T-helper 2 cell treated with Interferon-gamma antibody and Interleukin-4, amounts not matched to agents 5 μg/mL and 100 μg/mL, for 36 hours (primary cell): ENCODE measurements at regions not wholly inside any gene's neighbourhood (a gene's known extent, or its start where the extent isn't known, plus 50 kb on each side); places are given as distances from the start of the nearest gene placed in this dataset.
"Not testable (repeated sequence)": the region's sequence is repeated elsewhere in the genome, so short reads cannot be mapped to it uniquely, and the experiment has no call there.

Experiments used
- DNase-seq: peaks from one replicate; pipeline ENCODE4 v3.0.0; 2021; ENCODE audit warnings: low spot score
- H3K27ac Mint-ChIP-seq: one replicate; pipeline ENCODE4 v1.8.0; 2021; ENCODE audit warnings: mild to moderate bottlenecking, mixed read lengths
- H3K27me3 Mint-ChIP-seq: one replicate; pipeline ENCODE4 v1.8.0; 2021; ENCODE audit warnings: low read depth, mixed read lengths
- H3K36me3 Mint-ChIP-seq: one replicate; pipeline ENCODE4 v1.8.0; 2021; ENCODE audit warnings: low read depth, mixed read lengths
- H3K4me1 Mint-ChIP-seq: one replicate; pipeline ENCODE4 v1.8.0; 2021; ENCODE audit warnings: low read depth, mixed read lengths
- H3K4me3 Mint-ChIP-seq: one replicate; pipeline ENCODE4 v1.8.0; 2022; ENCODE audit warnings: mild to moderate bottlenecking, moderate library complexity, mixed read lengths
- H3K9me3 Mint-ChIP-seq: one replicate; pipeline ENCODE4 v1.8.0; 2021; ENCODE audit warnings: mixed read lengths

GRCh38 chr14:34381304-34381703 lies 80.7 kb downstream of the SPTSSA start:
- DNase-seq, H3K9me3 Mint-ChIP-seq, H3K4me1 Mint-ChIP-seq, H3K4me3 Mint-ChIP-seq, H3K27ac Mint-ChIP-seq, H3K36me3 Mint-ChIP-seq, H3K27me3 Mint-ChIP-seq: not testable (repeated sequence)

DNA sequence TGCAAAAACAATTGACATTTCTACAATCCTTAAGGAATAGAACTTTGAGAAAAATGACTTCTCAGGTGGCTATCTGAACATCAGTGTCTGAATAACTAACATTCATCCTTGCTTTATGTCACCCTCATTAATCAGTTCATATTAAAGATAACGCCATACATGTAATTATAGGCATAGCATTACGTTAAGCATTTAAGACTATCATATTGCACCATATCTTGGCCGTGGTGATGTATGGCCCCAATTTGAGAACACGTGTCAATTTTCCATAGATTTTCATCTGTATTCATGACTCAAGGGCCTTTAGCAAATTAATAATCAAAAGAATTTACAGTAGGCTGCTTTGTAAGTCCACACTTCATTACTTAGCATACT lies 81.6 kb downstream of the SPTSSA start:
- H3K4me1 Mint-ChIP-seq, result no peaks in the 10 kb centered on the region
- no peaks in the 10 kb centered on the region for H3K36me3 Mint-ChIP-seq
- no peaks in the 10 kb centered on the region for H3K27me3 Mint-ChIP-seq
- H3K9me3 Mint-ChIP-seq, result no peaks in the 10 kb centered on the region
- H3K4me3 Mint-ChIP-seq, result no peak overlapping the region
- no peak overlapping the region for H3K27ac Mint-ChIP-seq
- no peak for DNase-seq

DNA sequence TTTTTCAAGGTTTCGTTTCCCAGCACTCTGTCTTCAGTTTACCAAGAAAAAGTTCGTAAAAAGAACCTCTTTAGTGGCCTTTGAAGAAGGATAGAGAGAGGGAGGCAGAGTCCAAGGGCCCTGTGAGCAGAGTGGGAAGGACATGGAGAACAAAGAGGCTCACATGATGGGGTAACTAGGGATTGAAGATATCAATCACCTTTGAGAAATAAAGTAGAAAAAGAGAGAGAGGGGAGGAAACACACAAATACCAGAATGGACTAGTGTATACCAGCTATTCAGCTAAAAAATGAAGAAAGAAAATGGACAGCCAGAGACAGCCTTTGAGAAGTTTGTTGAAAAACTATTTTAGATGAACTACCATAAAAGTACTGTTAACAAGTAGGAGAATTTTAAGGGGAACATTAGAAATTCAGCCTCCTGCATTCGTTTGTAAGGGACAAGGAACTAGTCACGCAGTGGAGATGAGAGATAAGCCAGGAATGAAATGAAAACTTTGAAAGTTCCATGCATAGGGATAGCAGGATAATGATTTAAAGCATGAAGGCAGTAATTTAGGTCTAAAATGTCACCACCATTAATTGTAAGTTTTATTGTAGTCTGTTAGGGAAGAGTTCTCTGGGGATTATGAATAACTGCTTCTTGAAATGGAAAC lies 82.1 kb downstream of the SPTSSA start:
- Mint-ChIP-seq H3K4me3 (no peak overlapping the region), H3K4me1 (no peaks in the 10 kb centered on the region), H3K27ac (no peak overlapping the region), H3K27me3 (no peaks in the 10 kb centered on the region), H3K9me3 (no peaks in the 10 kb centered on the region), H3K36me3 (no peaks in the 10 kb centered on the region)
- DNase-seq, result no peak

GRCh38 chr14:34376649-34377267 lies 85.3 kb downstream of the SPTSSA start:
- Mint-ChIP-seq H3K36me3 (no peaks in the 10 kb centered on the region), H3K4me3 (no peak overlapping the region), H3K27ac (no peak overlapping the region), H3K27me3 (no peaks in the 10 kb centered on the region), H3K9me3 (no peaks in the 10 kb centered on the region), H3K4me1 (no peaks in the 10 kb centered on the region)
- no peak for DNase-seq

DNA sequence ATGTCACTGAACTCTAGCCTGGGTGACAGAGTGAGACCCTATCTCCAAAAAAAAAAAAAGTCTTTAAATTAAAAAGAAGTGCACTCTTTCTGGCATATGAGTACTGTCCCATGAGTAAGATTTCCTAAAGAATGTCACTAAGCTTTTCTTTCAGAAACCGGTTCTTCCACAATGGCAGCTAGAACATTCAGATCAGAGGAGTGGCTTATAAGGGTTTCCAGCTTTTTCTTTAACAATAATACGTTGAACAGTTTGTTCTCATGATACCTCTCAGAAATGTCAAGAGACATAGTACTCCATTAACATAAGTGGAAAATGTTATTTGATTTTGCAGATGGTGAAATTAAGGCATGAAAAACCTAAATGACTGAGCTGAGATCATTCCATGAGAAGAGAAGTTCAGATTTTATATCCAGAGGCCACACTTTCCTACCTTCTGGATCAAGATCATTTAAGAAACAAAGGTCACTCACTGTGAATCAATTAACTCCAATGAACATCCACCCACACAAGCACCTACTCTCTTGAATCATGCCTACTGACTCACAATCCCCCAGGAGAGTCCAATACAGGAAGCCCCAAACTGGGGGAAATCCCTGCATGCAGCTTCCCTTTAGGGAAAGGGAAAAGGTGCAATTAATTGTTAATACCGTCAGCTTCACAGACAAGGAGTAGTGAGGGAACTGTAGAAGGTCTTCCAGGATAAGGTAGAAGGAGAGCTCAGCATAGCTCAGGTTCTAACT lies 86.9 kb downstream of the SPTSSA start:
- Mint-ChIP-seq H3K36me3 (no peaks in the 10 kb centered on the region), H3K4me1 (no peaks in the 10 kb centered on the region), H3K27ac (no peak overlapping the region), H3K27me3 (no peaks in the 10 kb centered on the region), H3K4me3 (no peak overlapping the region), H3K9me3 (no peaks in the 10 kb centered on the region)
- no peak for DNase-seq

GRCh38 chr14:34373191-34373590 lies 88.8 kb downstream of the SPTSSA start:
- Mint-ChIP-seq H3K27ac (no peak overlapping the region), H3K4me1 (no peaks in the 10 kb centered on the region), H3K27me3 (no peaks in the 10 kb centered on the region), H3K36me3 (no peaks in the 10 kb centered on the region), H3K9me3 (no peaks in the 10 kb centered on the region), H3K4me3 (no peak overlapping the region)
- no peak for DNase-seq

DNA sequence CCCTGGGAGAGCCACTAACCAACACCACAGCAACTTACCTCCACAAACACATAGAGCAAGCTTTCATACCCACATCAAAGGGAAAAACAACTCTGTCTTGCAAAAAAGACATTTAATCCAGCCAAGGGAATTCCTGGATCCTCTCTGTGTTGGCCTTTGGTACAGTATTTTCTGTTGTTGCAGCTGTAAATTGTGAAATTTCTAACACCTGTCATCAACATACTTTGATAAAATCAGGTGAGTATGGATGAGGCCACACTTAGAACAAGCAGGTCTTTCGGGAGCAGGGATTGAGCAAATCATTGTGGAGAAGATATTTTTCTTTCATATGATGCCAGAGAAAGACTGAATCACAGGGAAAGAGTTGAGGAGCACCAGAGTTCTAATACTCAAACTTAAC lies 89.3 kb downstream of the SPTSSA start:
- Mint-ChIP-seq H3K4me1 (no peaks in the 10 kb centered on the region), H3K27ac (no peak overlapping the region), H3K36me3 (no peaks in the 10 kb centered on the region), H3K9me3 (no peaks in the 10 kb centered on the region), H3K4me3 (no peak overlapping the region), H3K27me3 (no peaks in the 10 kb centered on the region)
- DNase-seq, result no peak

- H3K27me3 Mint-ChIP-seq, result peaks cover 5% of the 10 kb centered on the region
- H3K4me1 Mint-ChIP-seq, result no peaks in the 10 kb centered on the region
- no peaks in the 10 kb centered on the region for H3K36me3 Mint-ChIP-seq
- DNase-seq, result no peak
- H3K4me3 Mint-ChIP-seq, result no peak overlapping the region
- H3K9me3 Mint-ChIP-seq, result no peaks in the 10 kb centered on the region
- no peak overlapping the region for H3K27ac Mint-ChIP-seq
These were observed 92.4 kb downstream of the SPTSSA start for GRCh38 chr14:34369648-34370030.

DNA sequence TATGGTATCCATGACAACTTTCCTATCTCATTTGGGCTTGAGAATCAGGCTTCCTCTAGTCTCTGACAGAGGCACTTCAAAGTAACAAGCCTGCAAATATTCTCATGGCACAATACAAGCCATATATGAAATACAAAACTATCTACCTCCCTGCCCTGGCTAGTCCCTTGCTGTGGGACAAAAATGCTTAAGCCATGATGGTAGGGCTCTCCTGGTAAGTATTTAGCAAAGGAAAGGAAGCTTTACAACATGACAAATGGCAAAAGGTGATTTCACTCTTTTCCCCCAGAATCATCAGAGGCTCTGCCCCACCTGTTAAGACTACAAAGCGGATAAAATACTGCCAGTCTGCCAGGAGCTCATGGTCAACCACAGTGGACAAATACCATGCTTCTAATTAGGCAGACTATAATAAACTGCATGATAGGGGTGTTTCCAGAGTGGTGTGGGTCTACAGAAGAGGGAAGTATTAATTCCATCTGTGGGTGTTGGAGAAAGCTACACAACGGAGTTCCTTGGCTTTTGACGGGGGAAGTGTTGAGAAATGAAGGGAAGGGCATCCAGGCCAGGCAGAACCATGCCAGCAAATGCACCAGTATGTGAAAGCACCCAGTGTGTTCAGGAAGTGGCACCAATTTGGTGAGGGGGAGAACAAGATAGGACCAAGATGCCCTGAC lies 92.9 kb downstream of the SPTSSA start:
- Mint-ChIP-seq H3K27ac (no peak overlapping the region), H3K4me3 (no peak overlapping the region), H3K9me3 (no peaks in the 10 kb centered on the region), H3K4me1 (no peaks in the 10 kb centered on the region), H3K27me3 (peaks cover 5% of the 10 kb centered on the region), H3K36me3 (no peaks in the 10 kb centered on the region)
- DNase-seq, result no peak

DNA sequence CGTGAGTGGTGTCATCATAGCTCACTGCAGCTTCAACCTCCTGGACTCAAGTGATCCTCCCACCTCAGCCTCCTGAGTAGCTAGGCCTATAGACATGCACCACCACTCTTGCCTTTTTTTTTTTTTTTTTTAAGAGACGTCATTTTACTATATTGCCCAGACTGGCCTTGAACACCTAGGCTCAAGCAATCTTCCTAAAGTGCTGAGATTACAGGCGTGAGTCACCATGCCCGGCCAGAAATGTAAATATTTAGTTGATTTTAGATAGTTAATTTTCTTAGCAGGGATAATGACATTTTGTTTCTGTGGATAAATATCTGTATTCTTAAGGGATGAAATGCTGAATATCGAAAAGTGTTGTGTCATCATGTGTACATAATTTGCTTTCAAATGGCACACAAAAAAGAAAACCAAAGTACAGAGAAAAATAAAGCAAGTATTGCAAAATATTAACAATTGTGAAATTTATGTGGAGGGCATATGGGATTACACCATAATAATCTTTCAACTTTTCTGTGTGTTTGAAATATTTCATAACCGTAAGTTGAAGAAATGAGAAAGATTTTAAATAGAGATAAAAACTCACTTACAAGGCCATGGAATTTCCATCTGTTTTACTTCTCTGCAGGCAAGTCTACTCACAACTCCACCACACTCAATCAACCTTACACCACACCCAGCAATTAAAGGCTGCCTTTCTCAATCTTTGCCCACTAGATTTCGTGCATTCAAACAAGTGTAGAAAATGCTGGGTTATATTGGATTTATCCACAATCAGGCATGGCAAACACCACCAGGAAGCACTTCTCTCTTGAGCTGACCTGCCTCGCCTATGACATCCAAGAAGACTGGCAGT lies 93.7 kb downstream of the SPTSSA start:
- H3K27me3 Mint-ChIP-seq, result peaks cover 5% of the 10 kb centered on the region
- H3K36me3 Mint-ChIP-seq, result no peaks in the 10 kb centered on the region
- H3K9me3 Mint-ChIP-seq, result no peaks in the 10 kb centered on the region
- no peak overlapping the region for H3K4me3 Mint-ChIP-seq
- no peak for DNase-seq
- no peak overlapping the region for H3K27ac Mint-ChIP-seq
- no peaks in the 10 kb centered on the region for H3K4me1 Mint-ChIP-seq

DNA sequence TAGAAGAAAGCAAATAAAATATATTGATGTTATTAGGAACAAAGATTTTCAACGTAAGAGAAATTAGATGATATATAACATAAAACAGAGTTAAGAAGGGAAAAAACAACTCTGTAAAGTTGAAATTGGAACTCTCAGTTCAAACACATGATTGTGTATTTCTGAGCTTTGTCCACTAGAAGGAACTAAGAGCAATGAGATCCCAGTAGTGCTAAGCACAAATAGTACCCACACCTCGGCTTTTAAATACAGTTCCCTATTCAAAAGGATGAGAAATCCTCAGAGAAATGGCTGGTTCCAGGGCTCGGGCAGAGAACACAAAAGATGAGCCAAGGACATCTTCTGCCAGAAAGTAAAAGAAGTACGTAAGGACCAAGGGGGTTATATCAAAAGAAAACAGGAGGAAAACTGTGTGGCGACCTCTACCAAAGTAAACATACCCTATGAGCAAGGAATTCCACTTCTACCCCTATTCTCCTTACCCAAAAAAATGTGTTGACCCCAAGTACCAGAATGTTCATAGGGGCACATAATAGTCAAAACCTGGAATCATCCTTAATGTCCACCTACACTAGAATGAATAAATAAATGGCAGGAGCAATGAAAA lies 96.6 kb downstream of the SPTSSA start:
- DNase-seq, result no peak
- H3K4me1 Mint-ChIP-seq, result no peaks in the 10 kb centered on the region
- no peak overlapping the region for H3K4me3 Mint-ChIP-seq
- peaks cover 11% of the 10 kb centered on the region for H3K27me3 Mint-ChIP-seq
- H3K27ac Mint-ChIP-seq, result no peak overlapping the region
- H3K9me3 Mint-ChIP-seq, result no peaks in the 10 kb centered on the region
- no peaks in the 10 kb centered on the region for H3K36me3 Mint-ChIP-seq

DNA sequence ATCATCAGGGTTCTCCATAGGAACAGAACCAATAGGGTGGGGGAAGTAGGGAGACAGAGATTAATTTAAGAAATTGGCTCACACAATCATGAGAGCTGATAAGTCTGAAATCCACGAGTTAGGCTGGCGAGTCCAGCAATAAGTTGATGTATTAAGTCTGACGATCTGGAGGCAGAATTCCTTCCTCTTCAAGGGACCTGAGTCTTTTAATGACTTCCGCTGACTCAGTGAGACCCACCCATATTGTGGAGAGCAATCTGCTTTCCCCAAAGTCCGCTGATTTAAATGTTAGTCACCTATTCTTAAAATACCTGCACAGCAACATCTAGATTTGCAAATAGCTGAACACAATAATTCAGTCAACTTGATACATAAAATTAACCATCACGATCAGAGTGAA lies 97.8 kb downstream of the SPTSSA start:
- H3K27me3 Mint-ChIP-seq, result peaks cover 11% of the 10 kb centered on the region
- H3K4me1 Mint-ChIP-seq, result peaks cover 2% of the 10 kb centered on the region
- H3K4me3 Mint-ChIP-seq, result no peak overlapping the region
- H3K9me3 Mint-ChIP-seq, result no peaks in the 10 kb centered on the region
- no peak for DNase-seq
- no peak overlapping the region for H3K27ac Mint-ChIP-seq
- H3K36me3 Mint-ChIP-seq, result no peaks in the 10 kb centered on the region

DNA sequence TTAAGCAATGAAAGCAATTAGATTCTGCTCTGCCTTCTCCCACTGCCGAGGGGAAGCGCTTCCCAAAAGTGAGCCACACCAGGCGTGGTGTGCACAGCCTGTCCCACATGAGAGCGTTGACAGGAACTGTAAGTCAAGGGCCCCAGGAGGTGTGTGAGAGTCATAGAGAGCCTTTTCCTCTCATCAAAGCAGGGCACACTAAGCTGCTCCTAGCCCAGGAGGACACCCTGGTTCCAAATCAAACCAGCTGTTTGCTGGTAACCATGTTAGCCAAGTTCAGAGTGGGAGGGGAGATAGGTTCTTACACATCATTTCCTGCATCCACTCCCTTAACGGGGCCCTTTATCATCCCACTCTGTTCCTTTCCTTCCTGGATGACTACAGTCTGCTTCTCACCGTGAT lies 98.3 kb downstream of the SPTSSA start:
- Mint-ChIP-seq H3K27ac (no peak overlapping the region), H3K36me3 (no peaks in the 10 kb centered on the region), H3K27me3 (peaks cover 11% of the 10 kb centered on the region), H3K9me3 (no peaks in the 10 kb centered on the region), H3K4me1 (peaks cover 2% of the 10 kb centered on the region), H3K4me3 (no peak overlapping the region)
- DNase-seq, result no peak
